Ramos (cell line): ENCODE measurements at regions not wholly inside any gene's neighbourhood (a gene's known extent, or its start where the extent isn't known, plus 50 kb on each side); places are given as distances from the start of the nearest gene placed in this dataset.

Experiments used
- in situ Hi-C: fragments of 300-500 bp; cut with MboI; formaldehyde crosslinking; loops from one replicate; pipeline ENCODE4 v1.14.3; 2022; ENCODE audit warnings: low sequenced_read_pairs; ENCODE audit not compliant: unreplicated experiment

DNA sequence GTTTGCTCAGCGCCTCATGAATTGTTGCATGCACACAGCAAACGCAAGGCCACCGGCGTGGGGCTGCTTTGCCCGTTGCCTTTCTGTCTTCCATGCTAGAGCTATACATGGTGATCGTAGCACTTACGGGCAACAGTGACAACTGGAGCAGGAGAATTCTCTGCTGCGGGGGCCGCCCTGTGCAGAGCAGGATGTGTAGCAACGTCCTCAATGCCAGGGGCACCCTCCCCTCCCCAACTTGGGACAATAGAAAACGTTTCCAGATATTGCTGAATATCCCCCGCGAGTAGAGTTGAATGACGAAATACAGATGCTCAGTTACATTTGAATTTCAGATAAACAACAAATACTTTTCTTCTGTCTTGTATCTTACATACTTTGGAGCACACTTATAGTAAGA is 198.7 kb downstream of the TFAP2C start:
- in situ Hi-C loops: no loop called here

DNA sequence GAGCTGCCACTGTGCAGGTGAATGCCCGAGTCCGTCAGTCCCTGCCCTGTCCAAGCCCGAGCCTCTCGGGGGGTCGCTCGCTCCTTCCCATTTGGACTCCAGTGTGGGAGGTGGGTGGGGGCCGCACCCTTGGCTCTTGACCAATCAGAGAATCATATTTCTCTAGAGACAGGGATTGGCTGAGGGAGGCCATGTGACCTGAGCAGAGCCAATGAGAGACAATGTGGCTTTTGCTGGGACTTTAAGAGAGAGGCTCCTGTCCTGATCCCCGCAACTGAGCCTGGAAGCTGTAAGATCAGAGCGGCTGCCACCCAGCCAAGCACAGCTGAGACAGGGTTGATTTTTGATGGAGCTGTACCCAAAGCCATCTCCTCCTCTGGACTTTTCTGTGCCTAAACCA is 199.3 kb downstream of the TFAP2C start:
- in situ Hi-C loops: no loop called here

- in situ Hi-C loops: no loop called here
These were observed 200.8 kb downstream of the TFAP2C start for GRCh38 chr20:56829788-56830385.

GRCh38 chr20:56831795-56832194 is 202.7 kb downstream of the TFAP2C start:
- in situ Hi-C loops: no loop called here

DNA sequence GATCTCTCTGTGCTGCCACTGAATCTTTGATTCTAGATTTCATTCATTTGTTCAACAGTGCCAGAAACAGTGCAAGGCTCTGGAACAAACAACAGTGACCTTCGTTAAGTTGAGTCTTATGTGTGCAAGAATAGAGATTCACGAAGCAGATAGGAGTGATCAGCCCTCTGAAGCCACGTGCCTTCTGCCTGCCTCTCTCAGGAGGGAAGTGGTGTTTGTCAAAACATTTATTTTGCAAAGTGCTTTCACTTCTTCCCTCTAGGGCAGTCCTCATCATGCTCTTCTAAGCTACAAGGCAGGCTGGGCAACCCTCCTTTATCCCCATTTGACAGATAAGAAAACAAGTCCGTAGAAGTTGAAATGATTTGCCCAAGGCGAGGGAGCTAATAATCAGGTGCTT is 204.3 kb downstream of the TFAP2C start:
- in situ Hi-C loops: no loop called here

DNA sequence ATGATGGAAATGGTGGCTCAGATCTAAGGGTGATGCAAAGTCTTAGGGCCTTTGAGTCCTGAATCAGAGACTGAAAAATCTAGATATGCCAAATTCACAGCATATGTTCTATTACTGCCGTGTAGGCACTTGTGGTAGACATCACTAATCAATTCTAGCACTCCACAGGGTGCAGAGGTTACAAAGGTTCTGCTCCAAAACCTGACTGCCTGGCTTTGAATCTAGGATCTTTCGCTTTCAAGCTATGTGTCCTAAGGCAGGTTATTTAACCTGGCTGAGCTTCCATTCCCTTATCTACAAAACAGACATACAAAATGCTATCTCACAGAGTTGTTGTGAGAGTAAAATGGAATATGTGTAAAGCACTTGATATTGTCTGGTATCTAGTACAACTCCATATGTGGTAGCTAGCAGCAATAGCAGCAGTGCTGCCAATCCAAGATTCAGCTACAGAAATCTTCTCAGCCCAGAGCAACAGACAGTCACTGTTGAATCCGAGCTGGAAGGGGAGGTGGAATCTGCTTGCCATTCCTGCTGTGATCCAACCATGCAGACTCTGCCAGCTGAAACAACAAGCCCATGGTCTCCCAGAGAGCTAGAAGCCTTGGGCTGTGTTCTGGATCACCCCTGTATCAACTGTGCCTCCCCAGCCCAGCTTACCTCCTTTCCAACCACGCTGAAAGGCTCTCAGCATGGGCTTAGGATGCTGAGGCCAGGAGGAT is 206.9 kb downstream of the TFAP2C start:
- in situ Hi-C loops: no loop called here

DNA sequence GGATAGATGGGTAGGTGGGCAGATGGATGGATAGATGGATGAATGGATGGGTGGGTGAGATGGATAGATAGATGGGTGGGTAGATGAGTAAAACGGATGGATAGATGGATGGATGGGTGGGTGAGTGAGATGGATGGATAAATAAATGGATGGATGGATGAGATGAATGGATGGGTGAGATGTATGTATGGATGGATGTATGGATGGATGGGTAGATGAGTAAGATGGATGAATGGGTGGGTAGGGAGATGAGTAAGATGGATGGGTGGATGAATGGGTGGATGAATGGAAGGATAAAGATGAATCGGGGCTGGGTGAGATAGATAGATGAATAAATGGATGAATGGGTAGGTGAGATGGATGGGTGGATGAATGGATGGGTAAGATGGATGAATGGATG is 210.1 kb downstream of the TFAP2C start:
- in situ Hi-C loops: no loop called here

- in situ Hi-C loops: no loop called here
These were observed 210.7 kb downstream of the TFAP2C start for GRCh38 chr20:56839786-56840185.

- in situ Hi-C loops: no loop called here
These were observed 211.7 kb downstream of the TFAP2C start for GRCh38 chr20:56840716-56841261.

DNA sequence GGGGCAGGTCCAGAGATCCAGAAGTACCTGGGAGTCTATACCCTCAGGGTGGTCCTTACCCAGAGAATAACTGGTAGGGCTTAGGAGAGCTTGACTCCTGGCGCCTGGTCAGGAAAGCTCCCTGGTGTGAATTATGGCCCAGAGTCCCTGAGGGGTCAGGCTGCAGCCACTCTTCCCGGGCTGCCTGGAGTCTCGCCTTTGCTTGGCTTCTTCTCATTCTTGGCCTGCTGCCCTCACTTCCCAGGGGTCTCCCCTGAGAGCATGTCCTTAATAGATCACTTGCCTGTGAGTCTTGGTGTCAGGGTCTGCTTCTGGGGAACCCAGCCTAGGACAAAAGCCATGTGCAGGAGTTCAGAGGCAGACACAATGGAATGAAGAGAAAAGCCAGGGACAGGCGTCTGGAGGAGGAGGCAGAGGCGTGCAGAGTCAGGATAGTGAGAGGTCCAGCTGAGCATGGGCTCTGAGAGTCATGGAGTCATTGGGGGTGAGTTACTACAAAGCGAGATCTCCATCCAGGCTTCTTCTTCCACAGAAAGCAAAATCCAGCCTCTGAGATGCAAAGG is 212.3 kb downstream of the TFAP2C start:
- in situ Hi-C loops: no loop called here

DNA sequence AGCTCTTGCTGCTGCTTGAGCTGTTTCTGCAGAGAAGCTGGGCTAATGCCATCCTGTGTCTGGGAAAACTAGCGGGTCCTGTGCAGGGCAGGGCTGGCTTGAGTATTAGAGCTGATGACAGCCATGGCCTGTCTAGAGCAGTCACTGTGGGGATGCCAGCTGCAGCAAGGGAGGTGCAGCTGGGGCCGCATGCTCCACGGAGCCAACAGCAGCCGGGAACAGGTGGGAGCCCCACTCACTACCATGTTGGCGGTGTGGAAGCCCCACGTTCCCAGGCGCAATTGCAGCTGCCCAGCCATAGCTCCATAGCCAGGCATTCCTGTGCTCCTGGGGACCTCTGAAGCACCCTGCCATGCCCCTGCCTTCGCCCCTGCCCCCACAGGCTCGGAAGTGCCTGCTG is 212.9 kb downstream of the TFAP2C start:
- in situ Hi-C loops: no loop called here

DNA sequence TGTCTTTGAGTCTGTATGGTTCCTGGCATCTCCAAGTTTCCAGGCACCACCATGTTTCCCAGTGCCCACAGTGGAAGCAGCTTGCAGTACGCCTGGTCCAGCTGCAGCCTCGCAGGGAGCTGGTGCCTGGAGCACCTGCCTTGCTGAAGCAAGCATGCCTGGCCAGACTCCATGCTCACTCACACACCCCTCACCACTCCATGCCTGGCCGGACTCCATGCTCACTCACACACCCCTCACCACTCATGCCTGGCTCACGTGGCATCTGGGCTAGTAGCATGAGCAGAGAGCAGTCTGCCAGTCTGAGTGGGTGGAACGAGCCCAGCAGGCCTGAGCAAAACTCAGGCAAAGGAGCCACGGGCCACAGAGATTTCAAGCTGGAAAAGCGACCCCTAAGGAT is 214.3 kb downstream of the TFAP2C start:
- in situ Hi-C loops: no loop called here

DNA sequence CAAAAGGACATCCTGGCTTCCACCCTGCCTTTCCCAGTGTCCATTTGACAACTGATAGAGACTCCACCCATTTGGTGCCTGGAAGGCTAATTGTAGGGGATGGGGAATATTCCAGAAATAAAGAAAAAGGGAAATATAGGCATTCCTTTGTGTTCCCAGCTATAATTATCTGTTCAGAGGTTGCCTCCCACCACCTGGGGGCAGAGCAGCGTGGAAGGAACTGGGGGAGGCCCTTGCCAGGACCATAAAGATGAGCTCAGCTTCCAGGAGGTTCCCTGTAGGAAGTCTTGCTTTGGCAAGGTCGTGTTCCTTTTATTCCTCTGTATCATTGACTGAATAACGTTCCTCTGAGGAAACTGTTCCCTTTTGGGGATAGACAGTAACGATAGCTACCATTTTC is 214.7 kb downstream of the TFAP2C start:
- in situ Hi-C loops: no loop called here

- in situ Hi-C loops: no loop called here
These were observed 216.5 kb downstream of the TFAP2C start for GRCh38 chr20:56845546-56846086.

DNA sequence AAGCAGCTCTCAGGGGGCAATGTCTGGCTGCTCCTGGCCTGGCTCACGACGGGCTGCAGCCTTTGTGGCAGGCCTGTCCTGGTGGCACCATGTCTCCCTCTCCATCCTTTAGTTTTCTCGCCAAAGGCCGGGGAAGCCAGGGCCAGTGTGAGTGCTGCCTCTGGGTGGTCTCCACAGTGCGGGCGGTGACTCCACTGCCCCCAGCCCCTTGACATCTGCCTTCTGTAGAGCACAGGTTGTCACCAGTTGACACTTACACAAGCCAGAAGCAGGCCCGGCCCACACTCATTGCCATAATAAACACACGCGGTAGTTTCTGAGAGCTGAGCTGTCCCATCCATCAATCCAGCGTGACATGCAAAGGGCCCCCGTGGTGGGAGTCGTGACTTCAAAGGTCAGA is 219.5 kb downstream of the TFAP2C start:
- in situ Hi-C loops: no loop called here

DNA sequence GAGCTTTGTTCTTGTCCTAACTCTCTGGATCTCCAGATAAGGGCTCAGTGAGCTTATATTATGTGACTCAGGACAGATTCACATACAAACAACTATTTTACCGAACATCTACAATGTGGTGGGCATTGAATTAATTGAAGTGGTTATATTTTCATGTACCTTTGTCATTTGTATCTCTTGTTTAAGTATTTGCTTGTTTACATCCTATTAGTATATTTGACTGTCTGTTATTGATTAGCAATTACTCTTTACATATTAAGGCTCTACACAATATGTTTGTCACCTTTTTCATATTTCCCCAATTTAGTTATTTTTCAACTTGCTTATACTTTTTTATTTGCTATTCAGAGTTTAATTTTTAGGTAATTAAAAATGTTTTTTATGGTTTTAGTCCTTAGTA is 222.4 kb downstream of the TFAP2C start:
- in situ Hi-C loops: no loop called here

GRCh38 chr20:56855708-56856107 is 226.6 kb downstream of the TFAP2C start:
- in situ Hi-C loops: no loop called here

DNA sequence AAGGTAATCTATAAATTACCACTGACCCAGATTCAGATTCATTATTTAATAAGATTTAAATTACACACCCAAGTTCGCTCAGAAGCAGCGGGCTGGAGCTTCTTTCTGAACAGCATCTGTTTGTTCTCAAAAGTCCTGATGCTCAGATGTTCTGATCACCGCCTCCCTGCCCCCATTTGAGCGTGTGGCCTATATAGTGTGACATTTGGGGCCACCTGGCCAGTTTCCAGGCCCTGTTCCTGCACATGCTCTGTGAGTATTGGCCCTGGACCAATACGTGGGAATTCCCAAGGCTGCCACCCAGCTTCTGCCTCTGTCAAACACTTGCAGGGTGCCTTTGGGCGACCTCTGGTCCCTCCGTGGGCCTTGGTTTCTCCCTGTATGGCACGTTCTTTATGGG is 228.8 kb downstream of the TFAP2C start:
- in situ Hi-C loops: no loop called here

DNA sequence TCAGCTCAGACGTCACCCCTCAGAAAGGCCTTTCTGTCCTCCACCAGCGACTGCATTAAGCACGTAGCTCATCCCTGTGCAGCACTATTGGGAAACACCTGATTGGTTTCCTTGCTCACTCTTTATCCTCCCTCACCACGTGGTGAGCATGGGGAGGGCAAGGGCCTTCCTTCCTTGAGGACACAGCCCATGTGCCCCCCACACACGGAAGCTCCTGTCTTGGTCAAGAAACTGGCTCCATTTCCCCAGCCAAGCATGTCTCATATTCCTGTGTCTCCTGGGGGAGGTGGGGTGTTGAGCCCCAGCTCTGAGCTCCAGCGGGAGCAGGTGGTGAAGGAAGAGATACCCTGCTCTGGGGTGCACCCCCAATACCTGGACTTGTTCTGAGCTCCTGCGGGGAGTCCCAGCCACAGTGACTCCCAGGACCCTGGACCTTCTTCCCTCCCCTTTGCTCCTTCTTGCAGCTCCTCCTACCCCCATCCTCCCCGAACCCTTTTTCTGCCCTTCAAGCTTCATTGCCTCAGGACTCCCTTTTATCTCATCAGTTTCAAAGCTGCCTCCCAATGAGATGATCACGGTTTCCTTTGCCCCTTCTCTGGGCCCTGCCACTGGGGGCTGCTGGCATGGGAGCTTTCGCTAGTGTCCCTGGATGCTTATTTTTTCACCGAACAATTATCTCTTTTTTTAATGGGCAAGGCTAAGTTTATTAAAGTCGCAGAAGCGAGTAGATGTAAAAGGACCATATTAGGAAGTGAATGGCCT is 230.1 kb downstream of the TFAP2C start:
- in situ Hi-C loops: no loop called here

GRCh38 chr20:56859801-56860261 is 230.7 kb downstream of the TFAP2C start:
- in situ Hi-C loops: no loop called here

DNA sequence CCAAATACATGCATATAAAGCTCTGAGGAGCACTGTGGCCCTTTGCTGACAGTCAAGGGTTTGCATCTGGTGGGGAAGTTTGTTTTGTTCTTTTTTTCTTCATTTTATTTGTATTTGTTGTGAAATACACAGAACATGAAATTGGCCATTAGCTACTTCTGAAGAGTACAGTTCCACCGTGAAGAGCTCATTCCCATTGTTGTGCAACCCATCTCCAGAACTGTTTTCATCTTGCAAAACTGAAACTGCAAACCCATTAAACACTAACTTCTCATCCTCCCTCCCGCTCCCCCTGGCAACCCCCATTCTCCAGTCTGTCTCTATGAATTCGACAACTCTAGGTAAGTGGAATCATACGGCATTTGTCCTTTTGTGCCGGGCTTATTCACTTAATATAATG is 231.3 kb downstream of the TFAP2C start:
- in situ Hi-C loops: no loop called here
